ENCODE measurements at regions not wholly inside any gene's neighbourhood (a gene's known extent, or its start where the extent isn't known, plus 50 kb on each side); places are given as distances from the start of the nearest gene placed in this dataset.
"Not testable (repeated sequence)": the region's sequence is repeated elsewhere in the genome, so short reads cannot be mapped to it uniquely, and the experiment has no call there.

- H3K9ac ChIP-seq (ENCODE audit: low read length); H3K27me3 Mint-ChIP-seq (ENCODE audit: low read depth, unreplicated experiment); H4K20me1 ChIP-seq (ENCODE audit: insufficient read depth, low read length); H3K4me2 ChIP-seq (ENCODE audit: low read length); H3K27ac Mint-ChIP-seq (ENCODE audit: unreplicated experiment); FAIRE-seq; H3K79me2 ChIP-seq (ENCODE audit: insufficient read depth, low read length); H3K4me3 Mint-ChIP-seq (ENCODE audit: unreplicated experiment); H3K36me3 ChIP-seq (ENCODE audit: insufficient read depth, low read length); H3K9me3 Mint-ChIP-seq (ENCODE audit: unreplicated experiment); H3K4me1 ChIP-seq (ENCODE audit: insufficient read depth, low read length); H3K27me3 ChIP-seq (ENCODE audit: insufficient read depth, low read length); DNase-seq (ENCODE audit: low read depth); H2AFZ ChIP-seq (ENCODE audit: low read depth, low read length); H3K36me3 Mint-ChIP-seq (ENCODE audit: low read depth, unreplicated experiment); H3K9me3 ChIP-seq (ENCODE audit: insufficient read depth, low read depth, low read length); H3K27ac ChIP-seq (ENCODE audit: low read depth, low read length); H3K4me1 Mint-ChIP-seq (ENCODE audit: low read depth, unreplicated experiment); H3K4me3 ChIP-seq (ENCODE audit: insufficient read depth, low read depth, low read length): not testable (repeated sequence)
Observed at GRCh38 chr20:22045956-22046507, 340.6 kb downstream of the PAX1 start.

- H3K27me3 Mint-ChIP-seq (ENCODE audit: low read depth, unreplicated experiment), result no peaks in the 10 kb centered on the region
- Histone ChIP-seq H4K20me1 (ENCODE audit: insufficient read depth, low read length) (no peaks in the 10 kb centered on the region), H3K9me3 (ENCODE audit: insufficient read depth, low read depth, low read length) (peaks cover 3% of the 10 kb centered on the region), H3K4me1 (ENCODE audit: insufficient read depth, low read length) (no peaks in the 10 kb centered on the region), H3K9ac (ENCODE audit: low read length) (no peak overlapping the region), H3K4me2 (ENCODE audit: low read length) (no peak overlapping the region), H3K79me2 (ENCODE audit: insufficient read depth, low read length) (no peaks in the 10 kb centered on the region), H2AFZ (ENCODE audit: low read depth, low read length) (no peak overlapping the region), H3K36me3 (ENCODE audit: insufficient read depth, low read length) (no peaks in the 10 kb centered on the region), H3K27ac (ENCODE audit: low read depth, low read length) (no peak overlapping the region), H3K27me3 (ENCODE audit: insufficient read depth, low read length) (no peaks in the 10 kb centered on the region), H3K4me3 (ENCODE audit: insufficient read depth, low read depth, low read length) (no peak overlapping the region)
- no peaks in the 10 kb centered on the region for H3K36me3 Mint-ChIP-seq (ENCODE audit: low read depth, unreplicated experiment)
- no peak for FAIRE-seq
- peaks cover 5% of the 10 kb centered on the region for H3K9me3 Mint-ChIP-seq (ENCODE audit: unreplicated experiment)
- H3K4me3 Mint-ChIP-seq (ENCODE audit: unreplicated experiment), result no peak overlapping the region
- DNase-seq (ENCODE audit: low read depth), result no peak
- TF ChIP-seq EZH2 (IDR thresholded peaks at IDR 0.05; ENCODE audit: insufficient read depth, low read length), result no peak
- TF ChIP-seq CTCF (IDR thresholded peaks at IDR 0.05; ENCODE audit: insufficient read depth, low read depth, low read length), result no peak
- no peak overlapping the region for H3K27ac Mint-ChIP-seq (ENCODE audit: unreplicated experiment)
- no peaks in the 10 kb centered on the region for H3K4me1 Mint-ChIP-seq (ENCODE audit: low read depth, unreplicated experiment)
Observed at GRCh38 chr20:22027423-22027822, 322.0 kb downstream of the PAX1 start.

- no peaks in the 10 kb centered on the region for H3K36me3 Mint-ChIP-seq (ENCODE audit: low read depth, unreplicated experiment)
- peaks cover 7% of the 10 kb centered on the region for H3K27me3 Mint-ChIP-seq (ENCODE audit: low read depth, unreplicated experiment)
- H3K9me3 ChIP-seq (ENCODE audit: insufficient read depth, low read depth, low read length), result peaks cover 3% of the 10 kb centered on the region
- H3K4me3 ChIP-seq (ENCODE audit: insufficient read depth, low read depth, low read length), result no peak overlapping the region
- FAIRE-seq (no peak), DNase-seq (ENCODE audit: low read depth) (no peak)
- no peaks in the 10 kb centered on the region for H3K4me1 Mint-ChIP-seq (ENCODE audit: low read depth, unreplicated experiment)
- H2AFZ ChIP-seq (ENCODE audit: low read depth, low read length), result no peak overlapping the region
- TF ChIP-seq CTCF (IDR thresholded peaks at IDR 0.05; ENCODE audit: insufficient read depth, low read depth, low read length) (no peak), EZH2 (IDR thresholded peaks at IDR 0.05; ENCODE audit: insufficient read depth, low read length) (no peak)
- no peaks in the 10 kb centered on the region for H3K27me3 ChIP-seq (ENCODE audit: insufficient read depth, low read length)
- no peak overlapping the region for H3K9ac ChIP-seq (ENCODE audit: low read length)
- H3K4me1 ChIP-seq (ENCODE audit: insufficient read depth, low read length), result no peaks in the 10 kb centered on the region
- no peak overlapping the region for H3K27ac ChIP-seq (ENCODE audit: low read depth, low read length)
- H3K4me2 ChIP-seq (ENCODE audit: low read length), result no peak overlapping the region
- no peaks in the 10 kb centered on the region for H3K9me3 Mint-ChIP-seq (ENCODE audit: unreplicated experiment)
- no peaks in the 10 kb centered on the region for H3K79me2 ChIP-seq (ENCODE audit: insufficient read depth, low read length)
- H4K20me1 ChIP-seq (ENCODE audit: insufficient read depth, low read length), result no peaks in the 10 kb centered on the region
- H3K27ac Mint-ChIP-seq (ENCODE audit: unreplicated experiment), result no peak overlapping the region
- H3K4me3 Mint-ChIP-seq (ENCODE audit: unreplicated experiment), result no peak overlapping the region
- no peaks in the 10 kb centered on the region for H3K36me3 ChIP-seq (ENCODE audit: insufficient read depth, low read length)
Observed at GRCh38 chr20:22020201-22020600, 314.7 kb downstream of the PAX1 start.

All from astrocyte (in vitro differentiated cells and primary cell).